Calu3 (cell line): ENCODE measurements at regions not wholly inside any gene's neighbourhood (a gene's known extent, or its start where the extent isn't known, plus 50 kb on each side); places are given as distances from the start of the nearest gene placed in this dataset.

Experiments used
- BruUV-seq: library from RNA; stranded (reverse); fragments of 400-500 nt; replicated peaks from 2 replicates; lab custom pipeline; 2021; lab: Mats Ljungman, UMichigan
- CTCF ChIA-PET: fragments of 300-600 bp; sonication (Branson Sonifier 250); formaldehyde crosslinking; loops from one replicate; lab custom pipeline; 2022; ENCODE audit warnings: antibody characterized with exemption; lab: Charles Lee
- DNase-seq: peaks from one replicate; pipeline ENCODE4 v3.0.0; 2022
- H3K27ac Mint-ChIP-seq: one replicate; pipeline ENCODE4 v1.8.0; 2022; ENCODE audit warnings: mixed read lengths; ENCODE audit not compliant: unreplicated experiment
- H3K27me3 Mint-ChIP-seq: one replicate; pipeline ENCODE4 v1.8.0; 2022; ENCODE audit warnings: mixed read lengths; ENCODE audit not compliant: unreplicated experiment
- H3K36me3 Mint-ChIP-seq: one replicate; pipeline ENCODE4 v1.8.0; 2022; ENCODE audit warnings: mild to moderate bottlenecking, moderate library complexity, mixed read lengths; ENCODE audit not compliant: insufficient read depth, unreplicated experiment
- H3K4me1 Mint-ChIP-seq: one replicate; pipeline ENCODE4 v1.8.0; 2022; ENCODE audit warnings: mild to moderate bottlenecking, low read depth, mixed read lengths; ENCODE audit not compliant: unreplicated experiment
- H3K4me3 Mint-ChIP-seq: one replicate; pipeline ENCODE4 v1.8.0; 2022; ENCODE audit warnings: mild to moderate bottlenecking, low read depth, moderate library complexity, mixed read lengths; ENCODE audit not compliant: unreplicated experiment
- H3K9me3 Mint-ChIP-seq: one replicate; pipeline ENCODE4 v1.8.0; 2022; ENCODE audit warnings: low read depth, mixed read lengths; ENCODE audit not compliant: unreplicated experiment
- intact Hi-C: fragments of 100-400 bp; cut with micrococcal nuclease; formaldehyde crosslinking; loops from one replicate; pipeline ENCODE4 v1.10.0; 2022; ENCODE audit not compliant: unreplicated experiment
- TF ChIP-seq, protein P1 (sequence below): fragments of 200-600 bp; IDR thresholded peaks from one replicate; pipeline ENCODE4 v1.8.0; 2022; ENCODE audit warnings: antibody characterized with exemption; ENCODE audit not compliant: unreplicated experiment

DNA sequence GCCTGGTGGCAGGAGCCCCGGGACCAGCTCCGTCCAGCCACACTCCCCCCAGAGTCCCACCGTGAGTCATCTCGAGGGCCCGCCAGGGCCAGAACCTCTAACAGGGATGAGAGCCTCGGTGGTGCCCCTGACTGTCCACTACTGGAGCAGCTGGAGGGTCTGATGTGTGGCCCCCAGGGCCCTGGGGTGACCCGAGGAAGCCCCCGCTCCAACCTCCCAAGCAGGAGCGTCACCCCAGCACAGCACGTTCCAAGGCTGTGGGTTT, 135.9 kb upstream of the NKX1-1 start:
- TF ChIP-seq, protein P1, sequence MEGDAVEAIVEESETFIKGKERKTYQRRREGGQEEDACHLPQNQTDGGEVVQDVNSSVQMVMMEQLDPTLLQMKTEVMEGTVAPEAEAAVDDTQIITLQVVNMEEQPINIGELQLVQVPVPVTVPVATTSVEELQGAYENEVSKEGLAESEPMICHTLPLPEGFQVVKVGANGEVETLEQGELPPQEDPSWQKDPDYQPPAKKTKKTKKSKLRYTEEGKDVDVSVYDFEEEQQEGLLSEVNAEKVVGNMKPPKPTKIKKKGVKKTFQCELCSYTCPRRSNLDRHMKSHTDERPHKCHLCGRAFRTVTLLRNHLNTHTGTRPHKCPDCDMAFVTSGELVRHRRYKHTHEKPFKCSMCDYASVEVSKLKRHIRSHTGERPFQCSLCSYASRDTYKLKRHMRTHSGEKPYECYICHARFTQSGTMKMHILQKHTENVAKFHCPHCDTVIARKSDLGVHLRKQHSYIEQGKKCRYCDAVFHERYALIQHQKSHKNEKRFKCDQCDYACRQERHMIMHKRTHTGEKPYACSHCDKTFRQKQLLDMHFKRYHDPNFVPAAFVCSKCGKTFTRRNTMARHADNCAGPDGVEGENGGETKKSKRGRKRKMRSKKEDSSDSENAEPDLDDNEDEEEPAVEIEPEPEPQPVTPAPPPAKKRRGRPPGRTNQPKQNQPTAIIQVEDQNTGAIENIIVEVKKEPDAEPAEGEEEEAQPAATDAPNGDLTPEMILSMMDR, result no peak
- CTCF ChIA-PET, result no interaction called here
- BruUV-seq, result no TSS peak
- Mint-ChIP-seq H3K4me1 (no peaks in the 10 kb centered on the region), H3K36me3 (no peaks in the 10 kb centered on the region), H3K4me3 (no peak overlapping the region), H3K9me3 (no peaks in the 10 kb centered on the region), H3K27ac (no peak overlapping the region), H3K27me3 (peaks cover 29% of the 10 kb centered on the region)
- intact Hi-C loops, result no loop called here
- no peak for DNase-seq

DNA sequence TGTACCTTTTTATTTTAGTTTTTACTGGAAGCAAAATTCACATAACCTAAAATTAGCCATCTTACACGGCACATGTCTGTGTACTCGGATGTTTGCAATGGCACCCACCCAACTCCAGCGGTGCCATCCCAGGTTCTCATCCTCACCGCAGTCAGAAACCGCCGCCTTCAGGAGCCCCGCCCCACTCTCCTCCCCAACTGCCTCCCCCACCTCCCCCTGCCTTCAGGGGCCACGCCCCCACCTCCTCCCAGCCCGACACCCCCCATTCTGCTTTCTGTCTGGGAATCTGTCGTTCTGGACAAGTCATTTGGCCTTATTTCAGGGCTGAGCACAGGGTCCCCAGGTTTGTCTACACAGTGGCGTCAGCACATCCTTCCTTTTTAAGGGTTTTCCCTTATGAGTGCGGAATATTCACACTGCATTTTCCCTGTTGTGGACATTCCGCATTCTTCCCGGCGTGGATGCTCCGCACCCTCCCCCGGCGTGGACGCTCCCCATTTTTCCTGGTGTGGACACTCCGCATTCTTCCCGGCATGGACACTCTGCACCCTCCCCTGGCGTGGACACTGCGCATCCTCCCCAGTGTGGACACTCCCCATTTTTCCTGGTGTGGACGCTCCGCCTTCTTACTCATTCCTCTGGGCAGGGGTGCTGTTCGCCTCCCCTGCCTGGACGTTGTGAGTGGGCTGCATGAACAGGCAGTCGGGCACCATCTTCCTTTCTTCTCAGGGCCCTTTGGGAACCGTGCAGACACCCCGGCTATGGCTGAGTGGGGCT, 135.4 kb upstream of the NKX1-1 start:
- BruUV-seq, result no TSS peak
- no peak for DNase-seq
- Mint-ChIP-seq H3K4me3 (no peak overlapping the region), H3K27ac (no peak overlapping the region), H3K9me3 (no peaks in the 10 kb centered on the region), H3K4me1 (no peaks in the 10 kb centered on the region), H3K36me3 (no peaks in the 10 kb centered on the region), H3K27me3 (peaks cover 30% of the 10 kb centered on the region)
- intact Hi-C loops, result no loop called here
- CTCF ChIA-PET, result no interaction called here
- TF ChIP-seq, protein P1, result no peak

DNA sequence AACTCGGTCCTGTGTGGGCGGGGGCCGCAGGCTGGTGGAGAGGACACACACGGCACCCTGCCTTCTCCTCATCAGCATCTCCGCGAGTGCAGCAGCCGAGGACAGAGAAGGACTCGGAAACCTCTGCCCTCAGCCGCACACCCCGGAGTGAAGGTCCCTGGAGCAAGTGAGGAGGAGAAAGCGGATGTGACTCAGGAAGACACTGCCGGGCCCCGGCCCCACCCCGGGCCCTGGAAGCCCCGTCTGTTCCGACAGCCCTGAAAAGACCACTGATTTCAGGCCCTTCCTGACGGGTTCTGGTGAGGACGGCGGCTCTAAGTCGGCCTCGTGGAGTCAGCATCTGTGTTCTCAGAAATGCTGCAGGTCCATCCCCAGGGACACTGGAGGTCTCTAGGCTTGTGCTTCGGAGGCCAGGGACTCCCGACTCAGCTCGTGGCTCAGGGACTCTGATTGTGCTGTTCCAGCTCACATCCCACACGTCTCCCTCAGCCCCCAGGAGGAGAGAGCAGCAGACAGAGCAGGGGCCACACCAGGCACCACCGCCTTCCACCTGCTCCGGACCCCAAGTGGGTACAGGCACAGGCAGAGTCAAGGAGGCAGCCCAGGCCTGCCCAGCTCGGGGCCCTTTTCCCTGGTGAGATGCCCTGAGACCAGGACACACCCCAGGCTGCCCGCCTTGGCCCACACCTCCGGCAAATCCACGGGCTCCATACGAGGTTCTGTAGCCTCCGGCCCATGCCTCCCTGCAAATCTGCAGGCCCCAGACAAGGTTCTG, 134.5 kb upstream of the NKX1-1 start:
- H3K27me3 Mint-ChIP-seq, result peaks cover 31% of the 10 kb centered on the region
- no peak overlapping the region for H3K27ac Mint-ChIP-seq
- CTCF ChIA-PET, result no interaction called here
- intact Hi-C loops, result no loop called here
- TF ChIP-seq, protein P1, result no peak
- no TSS peak for BruUV-seq
- no peaks in the 10 kb centered on the region for H3K4me1 Mint-ChIP-seq
- no peak overlapping the region for H3K4me3 Mint-ChIP-seq
- H3K9me3 Mint-ChIP-seq, result no peaks in the 10 kb centered on the region
- no peaks in the 10 kb centered on the region for H3K36me3 Mint-ChIP-seq
- no peak for DNase-seq

DNA sequence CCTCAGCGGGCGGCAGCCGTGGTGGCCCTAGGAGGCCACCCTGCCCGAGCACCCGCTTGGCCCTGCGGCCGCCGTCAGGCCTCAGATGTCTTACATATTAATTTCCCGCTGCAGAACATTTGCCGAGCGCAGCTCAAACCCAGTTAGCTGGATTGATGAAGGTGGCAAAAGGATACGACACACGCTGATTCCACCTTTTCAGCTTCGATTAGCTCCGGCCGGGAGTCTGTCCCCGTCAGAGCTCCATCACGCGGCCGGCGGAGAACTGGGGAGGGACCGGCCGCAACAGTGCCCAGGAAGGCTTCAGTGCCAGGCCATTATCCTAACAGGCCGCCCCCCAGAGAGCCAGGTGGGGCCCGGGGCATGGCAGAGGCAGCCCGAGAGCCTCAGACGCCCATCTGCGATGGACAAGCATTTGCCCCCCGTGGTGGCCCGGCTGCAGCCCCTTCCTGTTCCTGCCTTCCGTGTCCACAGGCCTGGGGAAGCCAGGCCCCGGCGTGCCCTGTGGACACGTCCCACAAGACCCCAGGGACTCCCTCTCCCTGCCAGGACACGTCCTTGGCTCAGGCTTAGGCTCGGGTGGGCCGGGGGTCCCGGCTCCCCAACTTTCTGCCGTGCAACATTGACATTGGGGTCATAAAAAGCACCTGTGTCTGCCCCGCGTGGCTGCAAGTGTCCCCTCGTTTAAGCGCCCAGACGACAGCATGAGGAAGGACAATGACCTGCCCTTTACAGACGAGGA, 133.8 kb upstream of the NKX1-1 start:
- Mint-ChIP-seq H3K4me1 (no peaks in the 10 kb centered on the region), H3K4me3 (no peak overlapping the region), H3K27ac (no peak overlapping the region), H3K36me3 (no peaks in the 10 kb centered on the region), H3K27me3 (peaks cover 31% of the 10 kb centered on the region), H3K9me3 (no peaks in the 10 kb centered on the region)
- CTCF ChIA-PET, result no interaction called here
- BruUV-seq, result no TSS peak
- intact Hi-C loops, result no loop called here
- DNase-seq, result no peak
- TF ChIP-seq, protein P1, result no peak
